Thyroid gland (tissue), 4 donors: ENCODE measurements at regions not wholly inside any gene's neighbourhood (a gene's known extent, or its start where the extent isn't known, plus 50 kb on each side); places are given as distances from the start of the nearest gene placed in this dataset.

ENCODE experiments used
- DNase-seq, 2 donors: peaks; one replicate each; pipeline ENCODE4 v3.0.0-alpha.2; 2019
- H3K27ac ChIP-seq, 3 donors: fragments of 200-600 bp; sonication (generic); 1 replicate in 2 of 3; 2 replicates in 1 of 3; pipeline ENCODE4 v1.5.1; 2016 to 2019; ENCODE audit warnings: mild to moderate bottlenecking in 1 of 3, moderate library complexity in 1 of 3
- H3K27me3 ChIP-seq: fragments of 200-600 bp; sonication (generic); one replicate; pipeline ENCODE4 v1.5.1; 2019
- H3K36me3 ChIP-seq, 2 donors: fragments of 200-600 bp; sonication (generic); one replicate each; pipeline ENCODE4 v1.5.1; 2016 to 2019
- H3K4me1 ChIP-seq, 2 donors: fragments of 200-600 bp; sonication (generic); one replicate each; pipeline ENCODE4 v1.5.1; 2017 to 2019
- H3K4me3 ChIP-seq, 3 donors: fragments of 200-600 bp; sonication (generic); replicated peaks in 1 of 3; 1 replicate in 2 of 3; 2 replicates in 1 of 3; pipeline ENCODE4 v1.5.1; 2016; ENCODE audit warnings: mild to moderate bottlenecking in 1 of 3
- H3K9me3 ChIP-seq: fragments of 200-600 bp; sonication (generic); one replicate; pipeline ENCODE4 v1.5.1; 2017
- POLR2A ChIP-seq, 2 donors: fragments of 450-650 bp; IDR thresholded peaks; one replicate each; pipeline ENCODE4 v1.6.1; 2017; ENCODE audit warnings: antibody characterized with exemption in 2 of 2, mild to moderate bottlenecking in 2 of 2, moderate library complexity in 1 of 2
- WGBS, 2 donors: methylation state at CpG; one replicate each; pipeline ENCODE4 v1.1.5; 2017; 5-methylcytosine and 5-hydroxymethylcytosine counted together
- intact Hi-C: fragments of 100-400 bp; cut with DNase I; formaldehyde crosslinking; loops from one replicate; pipeline ENCODE4 v1.15.1; 2023
- TF ChIP-seq, protein P1 (sequence below), 6 experiments: fragments of 200-600 bp in 3 of 6; fragments of 450-650 bp in 3 of 6; sonication (generic) in 3 of 6; IDR thresholded peaks; one replicate each; pipeline ENCODE4 v1.5.1; 2016 to 2019; ENCODE audit warnings: antibody characterized with exemption in 6 of 6, mild to moderate bottlenecking in 2 of 6, inconsistent platforms in 1 of 6, moderate library complexity in 1 of 6

DNA sequence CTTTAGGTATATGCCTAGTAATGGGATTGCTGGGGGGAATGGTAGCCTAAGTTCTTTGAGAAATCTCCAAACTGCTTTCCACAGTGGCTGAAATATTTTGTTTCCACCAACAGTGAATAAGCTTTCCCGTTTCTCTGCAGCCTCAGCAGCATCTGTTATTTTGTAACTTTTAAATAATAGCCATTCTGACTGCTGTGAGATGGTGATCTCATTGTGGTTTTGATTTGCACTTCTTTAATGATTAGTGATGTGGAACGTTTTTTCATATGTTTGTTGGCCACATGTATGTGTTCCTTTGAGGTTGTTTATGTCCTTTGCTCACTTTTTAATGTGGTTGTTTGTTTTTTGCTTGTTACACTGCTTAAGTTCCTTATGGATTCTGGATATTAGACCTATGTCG is 237.4 kb downstream of the CENPF start:
- Histone ChIP-seq H3K4me1 (peaks cover 0 to 4% of the 10 kb centered on the region in 2 donors), H3K27ac (no peak overlapping the region), H3K27me3 (no peaks in the 10 kb centered on the region), H3K9me3 (no peaks in the 10 kb centered on the region), H3K4me3 (no peak overlapping the region), H3K36me3 (no peaks in the 10 kb centered on the region)
- no peak for TF ChIP-seq POLR2A (IDR thresholded peaks at IDR 0.05)
- TF ChIP-seq, protein P1, sequence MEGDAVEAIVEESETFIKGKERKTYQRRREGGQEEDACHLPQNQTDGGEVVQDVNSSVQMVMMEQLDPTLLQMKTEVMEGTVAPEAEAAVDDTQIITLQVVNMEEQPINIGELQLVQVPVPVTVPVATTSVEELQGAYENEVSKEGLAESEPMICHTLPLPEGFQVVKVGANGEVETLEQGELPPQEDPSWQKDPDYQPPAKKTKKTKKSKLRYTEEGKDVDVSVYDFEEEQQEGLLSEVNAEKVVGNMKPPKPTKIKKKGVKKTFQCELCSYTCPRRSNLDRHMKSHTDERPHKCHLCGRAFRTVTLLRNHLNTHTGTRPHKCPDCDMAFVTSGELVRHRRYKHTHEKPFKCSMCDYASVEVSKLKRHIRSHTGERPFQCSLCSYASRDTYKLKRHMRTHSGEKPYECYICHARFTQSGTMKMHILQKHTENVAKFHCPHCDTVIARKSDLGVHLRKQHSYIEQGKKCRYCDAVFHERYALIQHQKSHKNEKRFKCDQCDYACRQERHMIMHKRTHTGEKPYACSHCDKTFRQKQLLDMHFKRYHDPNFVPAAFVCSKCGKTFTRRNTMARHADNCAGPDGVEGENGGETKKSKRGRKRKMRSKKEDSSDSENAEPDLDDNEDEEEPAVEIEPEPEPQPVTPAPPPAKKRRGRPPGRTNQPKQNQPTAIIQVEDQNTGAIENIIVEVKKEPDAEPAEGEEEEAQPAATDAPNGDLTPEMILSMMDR (IDR thresholded peaks at IDR 0.05): no peak
- DNase-seq: no peak
- intact Hi-C loops: no loop called here
- WGBS, 2 donors: 41 to 50% methylated on average over 3 of the region's 3 CpGs

DNA sequence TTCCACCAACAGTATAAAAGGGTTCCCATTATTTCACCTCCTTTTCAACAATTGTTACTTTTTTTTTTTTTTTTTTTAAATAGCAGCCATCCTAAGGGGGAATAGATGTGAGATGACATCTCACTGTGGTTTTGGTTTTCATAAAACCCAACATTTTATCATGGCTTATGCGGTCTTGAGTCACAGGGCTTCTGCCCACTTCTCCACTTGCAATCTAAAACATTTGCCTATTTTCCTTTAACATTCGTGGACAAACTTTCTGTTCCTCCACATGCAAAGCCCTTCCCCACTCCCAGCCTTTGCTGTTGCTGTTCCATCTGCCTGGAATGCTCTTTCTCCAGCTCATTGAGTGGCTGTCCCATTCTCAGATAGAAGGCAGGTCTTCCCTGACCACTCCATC is 239.7 kb upstream of the KCNK2 start:
- TF ChIP-seq, protein P1 (IDR thresholded peaks at IDR 0.05): no peak
- TF ChIP-seq POLR2A (IDR thresholded peaks at IDR 0.05): no peak
- 89 to 96% methylated on average over 2 of the region's 2 CpGs for WGBS, 2 donors
- DNase-seq: no peak
- intact Hi-C loops: no loop called here
- Histone ChIP-seq H3K36me3 (no peaks in the 10 kb centered on the region), H3K4me3 (no peak overlapping the region), H3K9me3 (no peaks in the 10 kb centered on the region), H3K27ac (no peak overlapping the region), H3K27me3 (no peaks in the 10 kb centered on the region), H3K4me1 (peaks cover 0 to 4% of the 10 kb centered on the region in 2 donors)

DNA sequence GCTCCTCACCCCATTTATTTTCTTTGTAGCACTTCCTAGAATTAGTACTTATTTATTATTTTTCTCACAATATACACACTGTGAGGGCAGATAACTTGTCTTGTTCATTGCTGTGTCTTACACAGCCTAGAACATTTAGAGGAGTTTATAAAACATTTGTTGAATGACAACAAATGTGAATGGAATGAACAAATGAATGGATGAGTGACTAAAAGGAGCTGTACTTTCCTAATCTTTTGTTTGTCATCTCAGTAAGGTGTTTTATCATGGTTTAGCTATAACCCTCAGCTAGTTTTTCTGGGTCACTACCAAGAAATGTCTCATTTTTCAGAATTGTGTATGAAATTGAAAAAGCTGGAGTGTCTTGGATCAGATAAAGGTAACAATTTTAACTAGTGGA is 239.3 kb upstream of the KCNK2 start:
- H3K36me3 ChIP-seq: no peaks in the 10 kb centered on the region
- no peaks in the 10 kb centered on the region for H3K27me3 ChIP-seq
- no peaks in the 10 kb centered on the region for H3K9me3 ChIP-seq
- H3K27ac ChIP-seq: no peak overlapping the region
- TF ChIP-seq, protein P1 (IDR thresholded peaks at IDR 0.05): no peak
- TF ChIP-seq POLR2A (IDR thresholded peaks at IDR 0.05): no peak
- H3K4me3 ChIP-seq: no peak overlapping the region
- no peak for DNase-seq
- H3K4me1 ChIP-seq: peaks cover 0 to 4% of the 10 kb centered on the region in 2 donors
- intact Hi-C loops: no loop called here

DNA sequence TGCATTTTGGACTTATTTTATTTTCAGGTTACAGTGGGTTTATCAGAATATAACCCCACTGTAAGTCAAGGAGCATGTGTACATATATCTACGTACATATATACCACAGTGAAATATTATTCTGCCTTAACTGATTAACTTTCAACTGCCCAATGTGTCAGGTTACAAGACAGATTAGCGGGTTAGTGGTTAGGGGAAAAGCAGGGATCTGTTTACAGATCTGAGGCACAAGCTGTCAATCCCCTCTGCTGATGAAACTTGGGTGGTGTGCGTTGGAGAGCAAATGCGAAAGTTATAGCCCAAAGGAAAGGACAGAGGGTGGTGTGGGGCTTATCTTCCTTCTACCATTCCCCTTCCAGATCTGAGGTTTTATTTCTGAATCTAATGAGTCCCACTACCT is 238.2 kb upstream of the KCNK2 start:
- Histone ChIP-seq H3K4me3 (no peak overlapping the region), H3K27ac (no peak overlapping the region), H3K36me3 (no peaks in the 10 kb centered on the region), H3K4me1 (peaks cover 0 to 4% of the 10 kb centered on the region in 2 donors), H3K27me3 (no peaks in the 10 kb centered on the region), H3K9me3 (no peaks in the 10 kb centered on the region)
- TF ChIP-seq POLR2A (IDR thresholded peaks at IDR 0.05): no peak
- TF ChIP-seq, protein P1 (IDR thresholded peaks at IDR 0.05): no peak
- intact Hi-C loops: no loop called here
- WGBS, 2 donors: 88 to 90% methylated on average over 4 of the region's 4 CpGs
- DNase-seq: no peak

DNA sequence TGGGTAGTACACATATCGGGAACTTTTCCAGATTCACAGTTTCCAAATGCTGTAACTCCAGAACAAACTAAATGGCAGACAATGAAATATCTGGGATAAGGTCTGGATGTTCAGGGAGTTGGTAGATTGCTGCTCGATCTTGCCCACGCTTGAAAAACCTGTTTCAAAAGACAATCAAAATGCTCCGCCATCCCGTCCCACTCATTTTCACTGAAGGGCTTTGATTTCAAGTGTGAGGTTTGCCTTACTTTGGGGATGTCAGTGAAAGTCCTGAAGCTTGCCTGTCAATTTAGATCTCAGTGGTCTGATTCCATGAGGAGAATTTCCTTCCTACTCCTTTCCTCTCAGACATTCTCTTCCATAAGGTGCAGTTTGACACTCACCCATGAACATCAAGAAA is 236.3 kb upstream of the KCNK2 start:
- Histone ChIP-seq H3K36me3 (no peaks in the 10 kb centered on the region), H3K27me3 (no peaks in the 10 kb centered on the region), H3K9me3 (no peaks in the 10 kb centered on the region), H3K4me3 (no peak overlapping the region), H3K4me1 (no peaks in the 10 kb centered on the region), H3K27ac (no peak overlapping the region)
- WGBS, 2 donors: 80 to 87% methylated on average over 5 of the region's 5 CpGs
- no peak for DNase-seq
- intact Hi-C loops: no loop called here
- TF ChIP-seq, protein P1 (IDR thresholded peaks at IDR 0.05): no peak
- no peak for TF ChIP-seq POLR2A (IDR thresholded peaks at IDR 0.05)
